ENCODE measurements at regions not wholly inside any gene's neighbourhood (a gene's known extent, or its start where the extent isn't known, plus 50 kb on each side); places are given as distances from the start of the nearest gene placed in this dataset.
"Not testable (repeated sequence)": the region's sequence is repeated elsewhere in the genome, so short reads cannot be mapped to it uniquely, and the experiment has no call there.

GRCh38 chr3:191124891-191125290 lies 74.2 kb upstream of the OSTN start:
- not testable (repeated sequence) for H3K27ac ChIP-seq (ENCODE audit: low read depth in 1 of 2, low read length in 1 of 2); H3K9me3 ChIP-seq (ENCODE audit: control insufficient read depth in 2 of 2, insufficient read depth in 1 of 2, low read length in 1 of 2); H3K4me1 ChIP-seq (ENCODE audit: control insufficient read depth in 2 of 2, insufficient read depth in 2 of 2, low read length in 2 of 2); H3K4me3 ChIP-seq (ENCODE audit: low read length in 2 of 2); H3K27me3 ChIP-seq (ENCODE audit: control insufficient read depth in 2 of 2, insufficient read depth in 1 of 2, low read length in 1 of 2); DNase-seq (ENCODE audit: low read depth in 6 of 9, low spot score in 9 of 9); H3K36me3 ChIP-seq (ENCODE audit: control insufficient read depth in 2 of 2, insufficient read depth in 2 of 2, low read length in 1 of 2)
- WGBS, result 96% methylated on average over 23 of the region's 30 CpGs

- WGBS, result 65% methylated on average over 2 of the region's 2 CpGs
- Histone ChIP-seq H3K27me3 (ENCODE audit: control insufficient read depth in 2 of 2, insufficient read depth in 1 of 2, low read length in 1 of 2) (no peaks in the 10 kb centered on the region), H3K4me1 (ENCODE audit: control insufficient read depth in 2 of 2, insufficient read depth in 2 of 2, low read length in 2 of 2) (no peaks in the 10 kb centered on the region)
Observed at GRCh38 chr3:191123946-191124345, 75.1 kb upstream of the OSTN start.

GRCh38 chr3:191123231-191123630 lies 75.8 kb upstream of the OSTN start:
- no peaks in the 10 kb centered on the region for H3K36me3 ChIP-seq (ENCODE audit: control insufficient read depth in 2 of 2, insufficient read depth in 2 of 2, low read length in 1 of 2)
- H3K27me3 ChIP-seq (ENCODE audit: control insufficient read depth in 2 of 2, insufficient read depth in 1 of 2, low read length in 1 of 2), result no peaks in the 10 kb centered on the region
- no peaks in the 10 kb centered on the region for H3K9me3 ChIP-seq (ENCODE audit: control insufficient read depth in 2 of 2, insufficient read depth in 1 of 2, low read length in 1 of 2)
- no peaks in the 10 kb centered on the region for H3K4me1 ChIP-seq (ENCODE audit: control insufficient read depth in 2 of 2, insufficient read depth in 2 of 2, low read length in 2 of 2)
- DNase-seq (ENCODE audit: low read depth in 6 of 9, low spot score in 9 of 9), result no peak
- no peak overlapping the region for H3K27ac ChIP-seq (ENCODE audit: low read depth in 1 of 2, low read length in 1 of 2)
- H3K4me3 ChIP-seq (ENCODE audit: low read length in 2 of 2), result no peak overlapping the region

More at GRCh38 chr3:191123946-191124345, 75.1 kb upstream of the OSTN start:
- Histone ChIP-seq H3K27ac (ENCODE audit: low read depth in 1 of 2, low read length in 1 of 2) (no peak overlapping the region), H3K9me3 (ENCODE audit: control insufficient read depth in 2 of 2, insufficient read depth in 1 of 2, low read length in 1 of 2) (no peaks in the 10 kb centered on the region), H3K4me3 (ENCODE audit: low read length in 2 of 2) (no peak overlapping the region), H3K36me3 (ENCODE audit: control insufficient read depth in 2 of 2, insufficient read depth in 2 of 2, low read length in 1 of 2) (no peaks in the 10 kb centered on the region)
- DNase-seq (ENCODE audit: low read depth in 6 of 9, low spot score in 9 of 9), result no peak

GRCh38 chr3:191120447-191121298 lies 78.4 kb upstream of the OSTN start:
- Histone ChIP-seq H3K27ac (ENCODE audit: low read depth in 1 of 2, low read length in 1 of 2) (no peak overlapping the region), H3K4me3 (ENCODE audit: low read length in 2 of 2) (no peak overlapping the region), H3K36me3 (ENCODE audit: control insufficient read depth in 2 of 2, insufficient read depth in 2 of 2, low read length in 1 of 2) (no peaks in the 10 kb centered on the region), H3K27me3 (ENCODE audit: control insufficient read depth in 2 of 2, insufficient read depth in 1 of 2, low read length in 1 of 2) (no peaks in the 10 kb centered on the region), H3K4me1 (ENCODE audit: control insufficient read depth in 2 of 2, insufficient read depth in 2 of 2, low read length in 2 of 2) (no peaks in the 10 kb centered on the region), H3K9me3 (ENCODE audit: control insufficient read depth in 2 of 2, insufficient read depth in 1 of 2, low read length in 1 of 2) (no peaks in the 10 kb centered on the region)
- DNase-seq (ENCODE audit: low read depth in 6 of 9, low spot score in 9 of 9), result no peak
- 90% methylated on average over 2 of the region's 2 CpGs for whole genome bisulfite sequencing

- 92% methylated on average over 3 of the region's 3 CpGs for WGBS
- Histone ChIP-seq H3K27ac (ENCODE audit: low read depth in 1 of 2, low read length in 1 of 2) (no peak overlapping the region), H3K9me3 (ENCODE audit: control insufficient read depth in 2 of 2, insufficient read depth in 1 of 2, low read length in 1 of 2) (no peaks in the 10 kb centered on the region), H3K4me1 (ENCODE audit: control insufficient read depth in 2 of 2, insufficient read depth in 2 of 2, low read length in 2 of 2) (no peaks in the 10 kb centered on the region), H3K27me3 (ENCODE audit: control insufficient read depth in 2 of 2, insufficient read depth in 1 of 2, low read length in 1 of 2) (no peaks in the 10 kb centered on the region), H3K4me3 (ENCODE audit: low read length in 2 of 2) (no peak overlapping the region), H3K36me3 (ENCODE audit: control insufficient read depth in 2 of 2, insufficient read depth in 2 of 2, low read length in 1 of 2) (no peaks in the 10 kb centered on the region)
- DNase-seq (ENCODE audit: low read depth in 6 of 9, low spot score in 9 of 9), result no peak
Observed at GRCh38 chr3:191119415-191120295, 79.4 kb upstream of the OSTN start.

- H3K36me3 ChIP-seq (ENCODE audit: control insufficient read depth in 2 of 2, insufficient read depth in 2 of 2, low read length in 1 of 2), result no peaks in the 10 kb centered on the region
- no peaks in the 10 kb centered on the region for H3K4me1 ChIP-seq (ENCODE audit: control insufficient read depth in 2 of 2, insufficient read depth in 2 of 2, low read length in 2 of 2)
- no peak for DNase-seq (ENCODE audit: low read depth in 6 of 9, low spot score in 9 of 9)
- 97% methylated on average over 3 of the region's 3 CpGs for WGBS
- no peaks in the 10 kb centered on the region for H3K27me3 ChIP-seq (ENCODE audit: control insufficient read depth in 2 of 2, insufficient read depth in 1 of 2, low read length in 1 of 2)
- no peak overlapping the region for H3K4me3 ChIP-seq (ENCODE audit: low read length in 2 of 2)
- H3K27ac ChIP-seq (ENCODE audit: low read depth in 1 of 2, low read length in 1 of 2), result no peak overlapping the region
- H3K9me3 ChIP-seq (ENCODE audit: control insufficient read depth in 2 of 2, insufficient read depth in 1 of 2, low read length in 1 of 2), result no peaks in the 10 kb centered on the region
Observed at GRCh38 chr3:191111722-191112121, 87.3 kb upstream of the OSTN start.

- WGBS, result 65% methylated on average over 3 of the region's 3 CpGs
- no peaks in the 10 kb centered on the region for H3K27me3 ChIP-seq (ENCODE audit: control insufficient read depth in 2 of 2, insufficient read depth in 1 of 2, low read length in 1 of 2)
Observed at GRCh38 chr3:191105418-191105817, 93.6 kb upstream of the OSTN start.

GRCh38 chr3:191100516-191100915 lies 98.5 kb upstream of the OSTN start:
- H3K4me3 ChIP-seq (ENCODE audit: low read length in 2 of 2), result no peak overlapping the region
- no peaks in the 10 kb centered on the region for H3K36me3 ChIP-seq (ENCODE audit: control insufficient read depth in 2 of 2, insufficient read depth in 2 of 2, low read length in 1 of 2)
- WGBS, result 87% methylated on average over 4 of the region's 4 CpGs
- H3K27ac ChIP-seq (ENCODE audit: low read depth in 1 of 2, low read length in 1 of 2), result no peak overlapping the region
- no peak for DNase-seq (ENCODE audit: low read depth in 6 of 9, low spot score in 9 of 9)
- no peaks in the 10 kb centered on the region for H3K27me3 ChIP-seq (ENCODE audit: control insufficient read depth in 2 of 2, insufficient read depth in 1 of 2, low read length in 1 of 2)
- H3K4me1 ChIP-seq (ENCODE audit: control insufficient read depth in 2 of 2, insufficient read depth in 2 of 2, low read length in 2 of 2), result no peaks in the 10 kb centered on the region
- no peaks in the 10 kb centered on the region for H3K9me3 ChIP-seq (ENCODE audit: control insufficient read depth in 2 of 2, insufficient read depth in 1 of 2, low read length in 1 of 2)

More at GRCh38 chr3:191105418-191105817, 93.6 kb upstream of the OSTN start:
- Histone ChIP-seq H3K4me3 (ENCODE audit: low read length in 2 of 2) (no peak overlapping the region), H3K4me1 (ENCODE audit: control insufficient read depth in 2 of 2, insufficient read depth in 2 of 2, low read length in 2 of 2) (no peaks in the 10 kb centered on the region), H3K9me3 (ENCODE audit: control insufficient read depth in 2 of 2, insufficient read depth in 1 of 2, low read length in 1 of 2) (no peaks in the 10 kb centered on the region), H3K36me3 (ENCODE audit: control insufficient read depth in 2 of 2, insufficient read depth in 2 of 2, low read length in 1 of 2) (no peaks in the 10 kb centered on the region), H3K27ac (ENCODE audit: low read depth in 1 of 2, low read length in 1 of 2) (no peak overlapping the region)
- DNase-seq (ENCODE audit: low read depth in 6 of 9, low spot score in 9 of 9), result no peak

Measured in thymus (tissue), 11 donors.